Epidermal melanocyte (primary cell): ENCODE measurements at regions not wholly inside any gene's neighbourhood (a gene's known extent, or its start where the extent isn't known, plus 50 kb on each side); places are given as distances from the start of the nearest gene placed in this dataset.
"Not testable (repeated sequence)": the region's sequence is repeated elsewhere in the genome, so short reads cannot be mapped to it uniquely, and the experiment has no call there.

Source experiments
- DNase-seq: peaks from one replicate; pipeline ENCODE4 v3.0.0; 2011; ENCODE audit warnings: low spot score; ENCODE audit not compliant: insufficient read length

- no peak for DNase-seq
These were observed 123.5 kb upstream of the NDP start for GRCh38 chrX:44096666-44097065.

DNA sequence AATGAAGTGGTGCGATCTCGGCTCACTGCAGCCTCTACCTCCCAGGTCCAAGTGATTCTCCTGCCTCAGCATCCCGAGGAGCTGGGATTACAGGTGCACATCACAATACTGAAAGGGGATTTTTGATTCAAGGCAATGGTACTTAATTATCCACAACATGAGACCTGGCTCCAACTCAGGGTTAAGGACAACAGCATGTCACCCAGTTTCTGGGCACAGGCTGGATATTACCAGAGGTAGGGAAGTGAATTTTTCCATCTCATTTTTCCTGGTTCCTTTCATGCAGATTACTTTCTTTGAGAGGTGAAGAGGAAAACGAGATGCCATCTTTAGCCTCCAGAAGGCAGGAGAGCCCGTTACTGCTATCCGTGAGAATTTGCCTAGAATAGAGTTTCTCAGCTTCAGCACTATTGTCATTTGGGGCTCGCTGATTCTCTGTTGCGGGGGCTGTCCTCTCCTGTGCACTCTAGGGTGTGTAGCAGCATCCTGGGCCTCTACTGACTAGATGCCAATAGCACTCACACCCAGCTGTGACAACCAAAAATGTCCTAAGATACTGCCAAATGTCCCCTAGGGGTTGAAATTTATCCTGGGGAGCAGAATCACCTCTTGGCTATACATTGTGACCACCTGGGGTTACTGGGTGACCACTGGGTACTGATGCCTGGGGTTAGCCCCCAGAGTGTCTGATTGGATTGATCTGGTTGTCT lies 121.8 kb upstream of the NDP start:
- DNase-seq = no peak

GRCh38 chrX:44093431-44093830 lies 120.2 kb upstream of the NDP start:
- no peak for DNase-seq

GRCh38 chrX:44092778-44093177 lies 119.6 kb upstream of the NDP start:
- DNase-seq = no peak

DNA sequence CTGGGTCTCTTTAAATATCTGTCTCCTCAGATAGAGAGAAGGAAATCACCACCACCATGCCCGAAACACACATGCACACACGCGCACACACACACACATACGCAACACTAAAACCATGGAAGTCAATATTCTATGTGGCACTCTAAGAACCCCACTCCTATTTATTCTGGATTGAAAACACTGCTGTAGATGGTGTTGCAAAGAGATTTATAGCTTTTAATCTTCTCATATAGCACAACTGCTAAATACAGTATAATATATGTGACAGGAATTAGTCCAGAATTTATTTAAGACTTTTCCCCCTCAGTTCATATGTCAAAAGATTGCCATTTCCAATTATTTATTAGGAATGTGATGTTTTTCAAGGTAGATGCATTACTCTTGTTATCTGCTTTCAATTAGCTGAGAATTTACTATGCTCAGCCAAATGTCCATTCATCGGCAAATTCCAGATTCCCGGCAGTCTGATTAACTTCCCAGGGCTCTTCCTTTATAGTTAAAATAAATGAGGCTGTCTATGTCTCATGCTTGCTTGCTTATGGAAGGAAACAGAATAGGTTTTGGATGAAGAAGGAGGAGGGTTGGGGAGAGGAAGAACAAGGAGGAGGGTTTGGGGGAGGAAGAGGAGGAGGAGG lies 115.4 kb upstream of the NDP start:
- no peak for DNase-seq

DNA sequence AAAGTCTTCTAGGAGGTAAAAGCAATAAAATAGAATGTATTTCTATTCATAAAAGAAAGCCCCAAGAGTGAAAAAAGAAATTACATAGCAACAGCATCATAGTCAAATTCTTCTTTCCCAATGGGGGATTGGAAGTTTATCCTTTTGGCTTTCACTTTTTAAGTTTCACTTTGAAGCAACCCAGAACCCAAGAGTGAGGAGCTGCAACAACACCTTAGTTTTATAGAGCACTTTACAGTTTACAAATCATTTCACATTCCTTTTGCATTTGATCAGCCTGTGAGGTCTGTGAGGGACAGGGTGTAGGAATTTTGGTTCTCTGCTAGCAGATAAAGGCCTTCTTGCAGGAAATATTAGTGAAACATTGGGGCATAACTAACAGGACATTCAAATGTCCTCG lies 112.0 kb upstream of the NDP start:
- DNase-seq = no peak

DNA sequence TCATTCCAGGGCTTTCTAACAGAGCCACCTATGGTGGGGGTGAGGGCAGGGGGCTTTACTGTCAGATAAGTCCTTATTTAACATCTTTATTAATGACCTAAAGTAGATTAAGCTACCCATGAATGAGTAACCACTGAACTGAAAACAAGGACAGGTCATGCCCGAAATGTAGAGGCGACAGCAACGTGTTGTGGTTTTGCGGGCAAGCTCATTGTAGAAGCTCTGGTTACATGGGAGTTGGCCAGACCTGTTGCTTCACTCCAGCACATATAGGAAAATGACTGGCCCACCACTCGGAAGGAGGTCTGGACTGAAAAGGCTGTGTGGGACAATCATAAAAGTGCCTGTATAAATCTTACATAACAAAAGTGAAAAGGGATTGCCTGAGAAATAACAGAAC lies 109.6 kb upstream of the NDP start:
- no peak for DNase-seq

- no peak for DNase-seq
These were observed 106.9 kb upstream of the NDP start for GRCh38 chrX:44080083-44080482.

DNA sequence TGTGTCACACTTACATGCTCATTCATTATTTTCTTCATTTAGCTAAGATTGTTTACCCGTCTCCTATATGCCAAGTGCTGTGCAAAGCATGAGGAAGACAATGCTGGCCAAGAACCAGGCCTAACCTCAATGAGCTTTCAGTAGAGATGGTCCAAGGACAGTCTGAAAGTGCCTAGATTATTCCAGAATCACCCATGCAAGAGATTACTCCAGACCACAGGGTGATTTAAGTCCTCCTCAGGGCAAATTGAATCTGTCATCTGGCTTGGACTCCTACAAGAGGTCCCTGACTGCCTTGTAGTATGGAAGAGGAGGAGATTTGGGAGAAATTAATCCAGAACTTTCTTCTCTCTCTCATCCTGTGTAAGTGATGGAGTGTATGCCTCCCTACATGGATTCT lies 99.4 kb upstream of the NDP start:
- no peak for DNase-seq

DNA sequence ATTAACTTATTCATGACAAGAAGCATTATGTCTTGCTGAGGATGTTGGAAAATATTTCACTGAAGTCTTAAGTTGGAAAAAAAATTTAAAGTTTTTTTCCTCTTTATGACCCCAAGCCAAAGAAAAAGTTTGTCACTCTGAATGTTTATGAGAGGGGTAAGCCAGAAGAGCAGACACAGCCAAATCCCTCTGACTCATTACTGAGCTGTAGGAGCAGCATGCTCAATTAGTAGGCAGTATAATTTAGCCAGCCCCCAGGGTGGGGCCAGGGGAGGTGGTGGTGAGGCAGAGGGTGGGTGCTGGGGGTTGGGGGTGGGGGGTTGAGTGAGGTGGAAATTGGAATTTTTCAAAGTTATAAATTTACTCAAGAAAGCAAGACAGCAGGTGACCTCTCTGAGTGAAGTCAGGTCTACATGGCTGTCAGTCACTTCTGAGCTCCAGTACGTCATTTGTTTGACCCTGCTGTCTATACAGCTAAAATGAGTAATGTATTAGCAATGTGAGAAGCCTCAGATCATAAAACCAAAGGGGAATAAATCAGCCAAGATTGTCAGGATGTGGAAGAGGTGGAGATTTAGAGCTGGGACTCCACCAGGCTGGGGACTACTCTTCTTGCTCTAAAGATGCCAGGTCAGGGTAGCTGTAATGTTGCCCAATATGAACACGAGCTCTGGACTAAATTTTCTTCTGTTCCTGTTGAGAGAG lies 98.8 kb upstream of the NDP start:
- no peak for DNase-seq

DNA sequence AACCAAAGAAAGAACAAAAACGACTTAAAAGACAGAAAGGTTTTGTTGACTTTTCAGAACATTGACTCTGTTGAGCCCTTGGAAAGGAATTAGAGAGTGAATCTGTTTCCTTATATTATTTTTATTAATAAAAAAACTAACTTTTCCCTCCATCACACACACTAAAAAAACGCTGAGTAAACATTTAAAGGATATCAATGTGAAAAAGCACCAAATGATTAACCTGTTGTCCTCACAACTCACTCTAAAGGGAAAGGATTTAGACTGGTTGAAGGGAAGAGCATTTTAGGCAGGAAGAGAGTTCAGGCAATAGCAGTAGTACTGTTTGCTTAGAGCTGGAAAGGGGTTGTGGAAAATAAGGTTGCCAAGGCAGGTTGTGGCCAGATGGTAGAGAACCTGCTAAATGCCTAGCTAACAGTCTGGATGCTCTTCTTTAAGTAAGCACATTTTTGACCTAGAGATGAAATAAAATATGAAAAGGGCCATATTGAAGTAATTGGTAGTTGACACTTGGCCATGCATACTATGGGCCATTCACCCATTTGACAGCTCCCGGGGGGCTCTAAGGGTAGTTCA lies 98.0 kb upstream of the NDP start:
- DNase-seq = no peak

DNA sequence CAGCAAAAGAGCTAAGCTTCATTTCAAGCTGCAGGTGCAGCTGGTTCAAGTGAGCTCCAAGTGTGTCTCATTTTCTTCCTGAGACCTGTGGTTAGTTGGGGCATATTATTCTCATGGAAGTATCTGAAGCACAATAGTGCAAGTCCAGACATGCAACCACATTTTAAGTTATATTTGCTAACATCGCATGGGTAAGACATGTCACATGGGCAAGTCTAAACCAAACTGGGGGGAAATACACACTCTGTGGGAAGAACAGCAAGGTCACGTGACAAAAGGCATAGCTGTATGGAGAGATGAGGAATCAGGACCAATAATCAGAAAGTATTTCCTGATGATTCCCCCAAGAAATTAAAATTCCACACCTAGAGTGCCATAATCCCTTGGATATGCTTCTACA lies 94.9 kb upstream of the NDP start:
- DNase-seq = no peak

GRCh38 chrX:44063606-44064005 lies 90.4 kb upstream of the NDP start:
- no peak for DNase-seq

- DNase-seq = no peak
These were observed 89.7 kb upstream of the NDP start for GRCh38 chrX:44062840-44063239.

DNA sequence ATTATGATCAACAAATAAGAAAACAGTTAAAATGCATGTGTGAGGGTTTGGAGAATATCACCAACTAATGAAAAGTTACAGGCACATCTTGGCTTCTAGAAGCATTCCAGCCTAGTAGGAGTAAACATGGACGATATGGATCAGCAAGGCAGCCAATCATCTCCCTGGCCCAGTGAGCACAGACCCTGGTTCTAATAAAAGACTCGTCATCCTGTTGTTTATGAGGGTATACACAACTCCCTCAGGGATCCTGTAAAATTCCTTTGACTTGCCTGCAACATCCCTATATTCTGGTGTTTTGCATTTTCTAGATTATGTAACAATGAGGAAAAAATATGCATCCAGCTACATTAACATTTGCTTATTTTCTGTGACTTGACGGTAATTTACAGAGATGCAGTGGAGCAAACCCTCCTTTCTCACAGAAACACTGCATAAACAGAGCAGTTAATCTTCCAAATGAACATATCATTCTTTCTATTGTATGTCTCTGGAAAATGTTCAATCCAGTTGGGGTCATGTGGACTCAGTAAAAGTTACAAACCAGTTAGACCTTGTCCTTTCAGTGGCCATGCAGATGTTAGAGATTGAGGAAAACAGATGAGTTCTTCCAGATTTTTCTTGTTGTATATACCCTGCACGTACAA lies 88.9 kb upstream of the NDP start:
- no peak for DNase-seq

DNA sequence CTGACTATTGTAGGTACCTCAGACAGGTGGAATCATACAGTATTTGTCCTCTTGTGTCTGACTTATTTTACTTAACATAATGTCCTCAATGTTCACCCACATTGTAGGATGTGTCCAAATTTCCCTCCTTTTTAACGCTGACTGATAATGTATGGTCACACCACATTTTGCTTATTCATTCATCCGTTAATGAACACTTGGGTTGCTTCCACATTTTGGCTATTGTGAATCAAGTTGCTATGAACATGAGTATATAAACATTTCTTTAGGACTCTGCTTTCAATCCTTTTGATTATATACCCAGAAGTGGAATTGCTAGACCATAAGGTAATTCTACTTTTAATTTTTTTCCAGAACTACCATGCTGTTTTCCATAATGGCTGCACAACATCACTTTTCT lies 87.0 kb upstream of the NDP start:
- no peak for DNase-seq

DNA sequence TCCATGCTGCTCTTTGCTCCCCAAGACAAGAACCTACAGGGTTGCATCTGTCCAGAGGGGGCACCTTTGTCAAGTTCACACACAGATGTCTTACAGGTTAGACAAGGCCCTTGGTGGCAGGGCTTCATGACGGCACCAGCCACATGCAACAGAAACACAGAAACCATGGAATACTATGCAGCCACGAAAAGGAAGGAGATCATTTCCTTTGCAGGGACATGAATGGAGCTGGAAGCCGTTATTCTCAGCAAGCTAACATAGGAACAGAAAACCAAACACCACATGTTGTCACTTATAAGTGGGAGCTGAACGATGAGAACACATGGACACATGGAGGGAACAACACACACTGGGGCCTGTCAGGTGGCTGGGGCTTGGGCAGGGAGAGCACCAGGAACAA lies 85.1 kb upstream of the NDP start:
- no peak for DNase-seq

DNA sequence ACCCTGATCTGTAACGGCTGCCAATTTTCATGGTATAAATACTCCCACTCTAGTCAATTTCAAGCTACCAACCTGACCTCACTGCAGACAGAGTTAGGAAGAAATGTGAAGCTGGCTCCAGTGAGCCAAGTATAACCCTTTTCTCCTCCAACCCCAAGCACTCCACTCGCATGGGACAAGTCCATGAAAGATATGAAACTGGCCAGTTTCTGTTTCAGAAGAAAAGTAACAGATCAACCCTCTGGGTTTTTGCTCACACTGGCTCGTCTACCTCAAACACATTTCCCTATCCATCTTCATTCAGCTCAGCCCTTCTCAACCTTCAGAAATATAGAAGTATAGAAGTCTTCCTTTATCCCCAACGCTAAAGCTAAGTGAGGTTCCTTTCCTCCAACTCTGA lies 82.4 kb upstream of the NDP start:
- DNase-seq = no peak

DNA sequence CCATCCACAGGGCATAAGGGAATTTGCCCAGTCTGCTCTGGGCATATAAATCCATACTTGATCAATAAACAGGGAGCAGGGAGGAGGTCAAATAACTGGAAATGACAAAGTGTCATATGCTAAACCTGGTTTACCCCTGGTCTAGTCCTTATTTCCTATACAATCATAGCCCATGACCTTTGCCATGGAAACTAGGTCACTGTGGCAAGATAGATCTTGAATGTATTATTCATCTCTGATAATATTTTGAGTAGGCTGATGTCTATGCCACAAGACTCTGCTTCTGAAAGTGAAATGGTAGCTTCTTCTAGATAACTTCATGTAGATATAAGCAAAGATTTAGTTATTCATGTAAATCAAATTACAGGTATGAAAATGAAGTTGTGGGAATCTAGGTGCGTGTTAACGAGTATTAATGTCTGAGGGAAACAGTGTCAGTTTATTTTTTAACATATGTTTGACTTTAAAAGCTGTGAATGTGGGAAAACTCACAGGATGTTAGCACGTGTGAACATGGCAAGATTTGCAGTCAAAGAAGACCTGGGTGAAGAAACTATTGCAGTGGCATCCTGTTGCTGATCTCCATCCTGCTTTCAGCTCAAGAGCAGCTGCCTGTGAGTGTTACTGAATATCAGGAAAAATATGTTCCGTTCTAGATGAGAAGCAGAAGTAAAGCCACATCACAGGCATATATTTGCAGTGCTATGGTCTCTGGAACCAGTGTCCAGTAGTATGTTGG lies 81.8 kb upstream of the NDP start:
- no peak for DNase-seq

DNA sequence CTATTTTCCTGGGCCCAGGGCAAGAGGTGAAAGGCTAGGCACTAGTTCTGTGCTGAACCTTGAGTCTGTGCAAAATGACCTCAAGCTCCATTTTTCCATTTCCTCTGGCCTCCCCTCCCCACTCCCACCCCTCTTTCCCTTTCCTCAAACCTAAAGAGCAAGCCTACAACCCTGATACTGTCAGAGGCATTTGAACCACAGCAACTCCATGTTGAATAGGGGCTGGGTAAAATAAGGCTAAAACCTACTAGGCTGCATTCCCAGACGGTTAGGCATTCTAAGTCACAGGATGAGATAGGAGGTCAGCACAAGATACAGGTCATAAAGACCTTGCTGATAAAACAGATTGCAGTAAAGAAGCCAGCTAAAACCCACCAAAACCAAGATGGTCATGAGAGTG lies 71.9 kb upstream of the NDP start:
- DNase-seq = not testable (repeated sequence)

DNA sequence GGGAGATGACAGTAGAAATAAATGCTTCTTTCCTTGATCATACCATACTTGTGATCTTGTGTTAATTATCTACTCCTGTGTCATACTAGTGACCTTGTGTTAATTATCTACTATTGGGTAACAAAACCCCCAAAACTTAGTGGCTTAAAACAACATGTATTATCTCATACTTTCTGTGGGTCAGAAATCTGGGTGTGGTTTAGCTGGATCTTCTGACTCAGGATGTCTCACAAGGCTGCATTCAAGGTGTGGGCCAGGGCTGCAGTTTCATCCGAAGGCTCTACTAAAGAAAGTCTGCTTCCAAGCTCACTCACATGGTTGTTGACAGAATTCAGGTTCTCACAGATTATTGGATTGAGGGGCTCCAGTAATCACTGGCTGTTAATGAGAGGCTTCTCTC lies 70.3 kb upstream of the NDP start:
- no peak for DNase-seq
